ENCODE measurements at regions not wholly inside any gene's neighbourhood (a gene's known extent, or its start where the extent isn't known, plus 50 kb on each side); places are given as distances from the start of the nearest gene placed in this dataset.

DNA sequence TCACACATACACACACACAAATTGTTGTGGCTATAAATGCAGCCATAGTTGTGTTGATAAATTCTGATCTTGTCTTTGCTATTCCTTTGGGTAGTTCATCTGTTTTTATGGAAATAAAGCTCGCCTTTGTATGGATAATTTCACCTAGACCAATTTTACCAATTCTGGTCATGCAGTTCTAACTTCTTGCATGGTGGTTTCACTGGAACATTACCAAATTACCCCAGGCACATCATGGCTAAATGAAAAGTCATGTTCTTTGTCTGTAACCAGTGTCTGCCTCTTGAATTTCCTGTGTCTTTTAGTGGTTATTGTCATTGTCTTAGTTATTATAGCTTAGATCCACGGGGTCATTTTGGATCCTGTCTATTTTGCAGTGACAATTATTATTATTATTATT is 50.3 kb upstream of the TMC1 start:
- in situ Hi-C loops (cut with MboI; ENCODE audit: low sequenced_read_pairs, unreplicated experiment): no loop called here
- TF ChIP-seq, protein P1, sequence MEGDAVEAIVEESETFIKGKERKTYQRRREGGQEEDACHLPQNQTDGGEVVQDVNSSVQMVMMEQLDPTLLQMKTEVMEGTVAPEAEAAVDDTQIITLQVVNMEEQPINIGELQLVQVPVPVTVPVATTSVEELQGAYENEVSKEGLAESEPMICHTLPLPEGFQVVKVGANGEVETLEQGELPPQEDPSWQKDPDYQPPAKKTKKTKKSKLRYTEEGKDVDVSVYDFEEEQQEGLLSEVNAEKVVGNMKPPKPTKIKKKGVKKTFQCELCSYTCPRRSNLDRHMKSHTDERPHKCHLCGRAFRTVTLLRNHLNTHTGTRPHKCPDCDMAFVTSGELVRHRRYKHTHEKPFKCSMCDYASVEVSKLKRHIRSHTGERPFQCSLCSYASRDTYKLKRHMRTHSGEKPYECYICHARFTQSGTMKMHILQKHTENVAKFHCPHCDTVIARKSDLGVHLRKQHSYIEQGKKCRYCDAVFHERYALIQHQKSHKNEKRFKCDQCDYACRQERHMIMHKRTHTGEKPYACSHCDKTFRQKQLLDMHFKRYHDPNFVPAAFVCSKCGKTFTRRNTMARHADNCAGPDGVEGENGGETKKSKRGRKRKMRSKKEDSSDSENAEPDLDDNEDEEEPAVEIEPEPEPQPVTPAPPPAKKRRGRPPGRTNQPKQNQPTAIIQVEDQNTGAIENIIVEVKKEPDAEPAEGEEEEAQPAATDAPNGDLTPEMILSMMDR (IDR thresholded peaks at IDR 0.05; ENCODE audit: borderline replicate concordance, control extremely low read depth, extremely low read depth, insufficient read depth, missing control alignments): no peak
- no peak for DNase-seq (ENCODE audit: low spot score)

DNA sequence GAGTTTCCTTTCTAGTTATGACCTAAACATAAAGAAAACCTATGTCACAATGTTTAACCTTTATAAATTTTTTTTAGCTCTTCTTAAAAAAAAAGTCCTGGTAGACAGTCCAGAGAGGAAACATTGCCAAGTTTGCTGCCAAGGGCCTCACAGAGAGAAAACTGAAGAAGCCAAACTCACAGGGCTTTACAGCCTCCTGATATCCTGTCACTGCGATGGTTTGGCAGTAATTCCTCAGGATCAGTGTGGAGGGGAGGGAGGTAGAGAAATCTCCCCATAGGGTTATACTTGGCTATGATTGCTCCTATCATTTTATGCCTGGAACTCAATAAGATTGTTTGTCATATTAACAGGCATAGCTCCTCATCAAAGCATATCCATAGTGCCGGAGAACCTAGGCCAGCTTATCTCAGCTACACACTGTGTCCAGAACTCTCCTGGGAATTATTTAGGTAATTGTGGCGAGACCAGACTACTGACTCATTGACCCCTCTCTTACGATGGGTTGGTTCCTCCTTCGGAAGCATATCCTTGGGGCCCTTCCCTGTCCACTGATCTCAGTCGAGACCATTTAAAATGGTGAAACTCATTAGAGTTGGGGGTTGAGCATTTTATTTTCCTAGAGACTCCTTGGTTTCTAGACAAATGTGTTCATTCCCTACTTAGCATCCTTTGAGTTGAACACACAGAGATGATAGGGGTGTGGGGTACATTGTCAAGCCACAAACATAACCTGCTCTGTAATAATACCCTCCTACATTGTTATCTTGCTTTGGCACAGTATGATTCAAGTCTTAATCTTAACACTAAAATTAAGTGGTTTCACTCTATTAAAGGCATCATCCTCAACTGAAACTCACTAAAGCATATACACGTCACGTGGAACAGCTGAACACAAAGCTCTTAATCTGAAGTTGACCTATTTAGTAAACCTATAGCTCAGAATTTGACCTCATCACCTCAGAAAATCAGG is 53.4 kb upstream of the TMC1 start:
- no peak for DNase-seq (ENCODE audit: low spot score)
- TF ChIP-seq, protein P1 (IDR thresholded peaks at IDR 0.05; ENCODE audit: borderline replicate concordance, control extremely low read depth, extremely low read depth, insufficient read depth, missing control alignments): no peak
- in situ Hi-C loops (cut with MboI; ENCODE audit: low sequenced_read_pairs, unreplicated experiment): no loop called here

DNA sequence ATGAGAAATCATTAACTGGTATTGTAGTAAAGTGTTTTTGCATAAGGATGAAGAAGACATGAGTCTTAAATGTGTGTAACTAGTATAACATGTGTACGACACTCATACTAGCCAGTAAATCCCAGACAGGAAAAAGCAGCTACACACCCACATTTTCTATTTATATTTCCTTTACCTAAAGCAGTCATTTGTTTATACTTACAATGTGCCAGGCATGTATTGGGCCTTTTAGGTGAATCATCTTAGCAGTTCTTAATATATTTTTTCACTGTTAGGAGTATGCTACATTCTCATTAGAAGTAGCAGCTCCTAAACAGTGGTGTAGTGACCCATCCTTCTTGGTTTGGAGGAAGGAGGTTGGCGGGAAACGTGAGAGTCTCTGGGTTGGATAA is 55.8 kb upstream of the TMC1 start:
- TF ChIP-seq, protein P1 (IDR thresholded peaks at IDR 0.05; ENCODE audit: borderline replicate concordance, control extremely low read depth, extremely low read depth, insufficient read depth, missing control alignments): no peak
- in situ Hi-C loops (cut with MboI; ENCODE audit: low sequenced_read_pairs, unreplicated experiment): no loop called here
- DNase-seq (ENCODE audit: low spot score): no peak

DNA sequence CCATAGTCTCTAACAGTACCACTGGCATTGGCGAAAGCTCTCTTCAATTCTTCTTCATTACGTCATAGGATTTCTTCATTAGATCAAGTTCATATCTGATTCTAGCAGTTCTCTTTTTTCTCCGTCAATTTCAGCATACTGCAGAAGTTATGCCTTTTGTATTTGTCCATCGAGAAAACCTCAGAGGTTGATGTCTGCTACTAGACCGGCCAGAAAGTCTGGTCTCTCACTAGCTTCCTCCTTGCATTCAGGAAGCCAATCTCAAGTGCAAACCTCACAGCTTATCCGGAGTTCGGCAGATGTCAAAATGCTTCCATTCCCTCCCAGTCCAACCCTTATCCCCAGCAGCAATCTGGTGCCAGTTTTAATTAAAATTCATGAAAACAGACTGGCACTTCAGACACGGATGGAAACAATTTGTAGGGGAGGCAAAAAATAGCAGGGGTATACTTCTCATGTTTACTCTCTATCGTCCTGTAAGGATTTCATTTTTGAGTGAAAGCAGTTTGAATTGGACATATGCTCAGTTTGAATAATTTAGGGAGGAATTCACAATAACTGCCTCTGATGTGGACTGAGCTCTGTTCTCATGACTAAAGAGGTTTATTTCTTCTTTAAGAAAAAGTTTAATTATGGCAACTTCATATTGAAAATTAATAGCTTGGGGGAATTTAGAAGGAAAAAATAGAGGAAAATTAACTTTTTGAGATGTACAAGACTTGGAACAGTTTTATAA is 56.4 kb upstream of the TMC1 start:
- TF ChIP-seq, protein P1 (IDR thresholded peaks at IDR 0.05; ENCODE audit: borderline replicate concordance, control extremely low read depth, extremely low read depth, insufficient read depth, missing control alignments): no peak
- no peak for DNase-seq (ENCODE audit: low spot score)
- in situ Hi-C loops (cut with MboI; ENCODE audit: low sequenced_read_pairs, unreplicated experiment): no loop called here

DNA sequence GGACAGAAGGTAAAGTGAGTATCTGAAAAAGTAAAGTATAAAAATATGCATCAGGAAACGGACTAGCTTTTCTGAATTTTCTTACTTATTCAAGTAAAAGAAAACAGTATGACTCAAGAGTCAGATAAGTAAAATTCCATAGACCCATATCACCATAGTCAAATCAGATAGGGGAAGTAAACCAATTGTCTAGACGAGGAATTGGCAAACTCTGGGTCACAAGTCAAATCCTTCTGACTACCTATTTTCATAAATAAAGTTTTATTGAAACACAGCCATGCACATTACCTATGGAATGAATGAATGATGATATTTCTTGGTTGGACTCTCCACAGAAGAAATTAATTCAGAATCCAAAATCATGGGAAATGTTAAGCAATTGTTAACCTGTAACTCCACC is 59.1 kb upstream of the TMC1 start:
- in situ Hi-C loops (cut with MboI; ENCODE audit: low sequenced_read_pairs, unreplicated experiment): no loop called here
- no peak for DNase-seq (ENCODE audit: low spot score)

More for the DNA sequence above, 59.1 kb upstream of the TMC1 start:
- TF ChIP-seq, protein P1 (IDR thresholded peaks at IDR 0.05; ENCODE audit: borderline replicate concordance, control extremely low read depth, extremely low read depth, insufficient read depth, missing control alignments): no peak

Measured in GM13976 (cell line).